ENCODE measurements at regions not wholly inside any gene's neighbourhood (a gene's known extent, or its start where the extent isn't known, plus 50 kb on each side); places are given as distances from the start of the nearest gene placed in this dataset.
"Not testable (repeated sequence)": the region's sequence is repeated elsewhere in the genome, so short reads cannot be mapped to it uniquely, and the experiment has no call there.

DNA sequence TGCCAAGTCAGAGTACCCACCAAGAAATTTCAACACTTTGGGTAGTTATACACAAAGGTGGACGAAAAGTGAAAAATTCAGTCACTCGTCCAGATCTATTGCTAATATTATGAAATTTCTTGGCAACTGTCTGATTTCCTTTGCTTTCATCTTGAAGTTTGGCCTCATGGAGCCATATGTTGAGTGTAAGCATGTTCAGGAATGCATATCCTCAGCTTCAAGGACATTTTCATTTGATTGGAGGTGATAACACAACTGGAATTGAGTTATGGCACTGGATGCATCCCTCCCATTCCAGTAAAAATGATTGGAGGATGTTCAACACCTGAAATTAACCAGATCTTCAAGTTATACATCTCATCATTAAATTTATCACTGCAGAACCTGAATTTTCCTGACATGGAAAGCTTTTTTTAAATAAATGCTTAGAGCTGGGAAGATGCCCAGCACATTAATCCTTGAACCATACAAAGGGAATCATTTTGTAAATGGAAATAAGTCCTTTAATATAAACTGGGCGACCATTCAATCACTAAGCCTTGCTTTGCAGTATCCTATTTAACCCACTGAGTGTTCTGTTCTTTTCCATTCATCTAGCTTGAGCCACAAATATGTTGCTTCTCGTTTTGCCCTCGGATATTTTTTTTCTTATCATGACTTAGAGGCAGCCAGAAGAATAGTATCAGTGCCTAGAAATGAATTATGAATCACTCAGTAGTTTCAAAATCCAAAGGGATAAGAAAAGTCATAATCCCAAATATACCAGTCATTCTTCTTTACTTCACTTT is 273.7 kb upstream of the PIK3R1 start:
- DNase-seq (no peak), ATAC-seq (no peak)

DNA sequence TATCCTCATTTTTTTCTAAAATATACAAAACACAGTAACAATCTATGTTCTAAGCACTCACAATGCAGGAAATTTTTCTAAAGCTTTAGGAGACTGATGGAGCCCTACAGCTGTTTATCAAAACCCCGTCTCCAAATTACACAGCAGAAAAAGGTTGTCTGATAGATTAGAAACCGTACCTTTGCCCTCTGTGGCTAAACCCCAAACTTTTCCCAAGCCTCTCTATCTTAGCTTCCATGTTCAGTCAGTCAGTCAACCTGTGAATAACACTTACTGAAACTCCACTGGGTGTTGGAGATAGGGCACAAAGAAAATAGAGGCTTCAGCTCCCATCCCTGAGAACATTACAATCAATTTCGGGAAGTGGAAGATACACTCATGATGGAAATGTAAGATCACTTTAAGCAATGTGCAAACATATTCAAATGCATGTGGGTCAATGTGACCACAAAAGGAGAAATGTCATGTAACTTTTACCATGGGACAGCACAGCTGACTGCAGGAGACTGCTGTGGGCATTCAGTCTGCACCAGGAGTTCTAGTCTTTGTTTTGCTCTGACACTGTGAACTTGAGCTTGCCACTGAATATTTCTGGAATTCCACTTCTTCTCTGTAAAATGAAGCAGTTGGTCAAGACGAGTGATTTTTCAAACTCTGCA is 279.5 kb upstream of the PIK3R1 start:
- ATAC-seq (no peak), DNase-seq (no peak)

GRCh38 chr5:67934976-67935375 is 280.6 kb upstream of the PIK3R1 start:
- no peak for DNase-seq
- no peak for ATAC-seq

DNA sequence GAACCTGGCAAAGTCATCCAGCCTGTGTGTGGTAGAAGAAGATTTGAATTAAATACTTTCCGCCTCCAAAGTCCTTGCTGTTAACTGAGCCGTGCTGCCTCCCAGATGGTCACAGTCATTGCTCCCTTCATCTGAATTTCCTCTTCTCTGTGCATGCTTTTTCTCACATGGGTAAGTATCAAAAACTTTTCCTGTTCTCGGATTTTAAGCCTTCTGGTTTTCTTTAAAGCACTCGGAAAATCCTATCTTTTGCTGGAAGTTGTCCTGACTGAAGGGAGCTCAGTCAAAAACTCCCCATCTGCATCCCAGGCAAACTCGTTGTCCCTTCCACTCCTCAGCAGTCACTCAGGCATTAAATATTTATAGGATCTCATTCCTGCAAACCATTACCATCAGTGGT is 290.0 kb upstream of the PIK3R1 start:
- ATAC-seq (no peak), DNase-seq (no peak)

DNA sequence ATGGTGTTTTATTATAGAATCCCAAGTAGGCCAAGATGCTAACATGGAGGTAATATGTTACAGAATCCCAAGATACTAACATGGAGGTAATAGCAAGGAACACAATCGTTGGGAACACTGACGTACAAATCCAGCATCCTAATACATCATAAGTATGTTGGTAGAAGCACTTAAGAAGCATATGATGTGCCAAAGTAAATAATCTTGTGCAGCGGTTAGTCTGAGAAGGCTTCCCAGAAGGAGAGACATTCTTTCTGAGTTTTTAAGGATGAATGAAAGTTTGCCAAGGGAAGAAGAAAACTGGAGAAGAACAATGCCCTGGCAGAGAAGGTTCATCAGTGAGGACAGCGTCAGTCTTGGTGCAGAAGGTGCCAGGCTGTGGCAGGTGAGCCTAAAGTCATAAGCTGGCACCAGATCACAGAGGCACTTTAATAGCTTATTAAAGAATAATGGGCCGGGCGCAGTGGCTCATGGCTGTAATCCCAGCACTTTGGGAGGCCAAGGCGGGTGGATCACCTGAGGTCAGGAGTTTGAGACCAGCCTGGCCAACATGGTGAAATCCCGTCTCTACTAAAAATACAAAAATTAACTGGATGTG is 294.5 kb upstream of the PIK3R1 start:
- ATAC-seq (no peak), DNase-seq (no peak)

DNA sequence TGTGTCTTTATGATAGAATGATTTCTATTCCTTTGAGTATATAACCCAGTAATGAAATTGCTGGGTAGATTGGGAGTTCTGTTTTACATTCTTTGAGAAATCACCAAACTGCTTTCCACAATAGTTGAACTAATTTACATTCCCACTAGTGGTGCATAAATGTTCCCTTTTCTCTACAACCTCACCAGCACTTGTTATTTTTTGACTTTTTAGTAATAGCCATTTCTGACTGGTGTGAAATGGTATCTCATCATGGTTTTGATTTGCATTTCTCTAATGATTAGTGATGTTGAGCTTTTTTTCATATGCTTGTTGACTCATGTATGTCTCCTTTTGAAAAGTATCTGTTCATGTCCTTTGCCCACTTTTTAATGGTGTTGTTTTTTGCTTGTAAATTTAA is 296.0 kb upstream of the PIK3R1 start:
- ATAC-seq, DNase-seq: not testable (repeated sequence)

GRCh38 chr5:67917561-67917960 is 298.0 kb upstream of the PIK3R1 start:
- DNase-seq (no peak), ATAC-seq (no peak)

- no peak for ATAC-seq
- DNase-seq, result no peak
Observed at GRCh38 chr5:67910546-67910945, 305.0 kb upstream of the PIK3R1 start.

GRCh38 chr5:67908126-67908765 is 307.3 kb upstream of the PIK3R1 start:
- DNase-seq, result no peak
- no peak for ATAC-seq

DNA sequence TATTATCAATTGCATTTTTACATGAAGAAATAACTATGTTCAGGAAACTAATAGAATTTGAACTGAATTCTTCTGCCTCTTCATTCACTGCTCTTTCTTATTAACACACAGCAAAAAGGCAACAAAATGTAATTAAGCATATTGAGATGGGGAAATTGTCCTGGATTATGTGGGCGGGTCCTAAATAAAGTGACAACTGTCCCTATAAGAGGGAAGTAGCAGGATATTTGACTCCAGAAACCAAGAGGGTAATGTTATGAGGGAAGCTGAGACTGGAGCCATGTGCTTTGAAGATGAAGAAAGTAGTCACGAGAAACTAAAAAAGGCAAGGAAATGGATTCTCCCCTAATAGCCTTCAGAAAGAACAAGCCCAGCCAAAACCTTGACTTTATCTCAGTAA is 311.2 kb upstream of the PIK3R1 start:
- DNase-seq, result no peak
- ATAC-seq, result no peak

DNA sequence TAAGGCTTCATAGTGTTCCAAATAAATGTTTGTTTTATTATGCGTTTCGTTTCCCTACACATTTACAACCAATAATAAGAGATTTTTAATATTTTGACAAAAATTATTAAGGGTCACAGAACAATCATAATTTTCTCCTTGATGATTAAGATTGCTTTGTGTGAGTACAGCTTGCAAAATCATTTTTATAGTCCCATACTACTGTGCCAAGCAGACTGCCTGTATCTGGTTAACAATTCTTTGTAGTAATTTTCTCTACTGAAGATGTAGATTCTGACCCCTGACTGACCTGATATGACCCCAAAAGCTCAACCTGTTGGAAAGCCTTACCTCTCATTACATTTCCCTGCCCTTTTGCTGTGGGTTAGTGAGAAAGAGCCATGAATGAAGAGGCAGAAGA is 311.9 kb upstream of the PIK3R1 start:
- ATAC-seq (no peak), DNase-seq (no peak)

DNA sequence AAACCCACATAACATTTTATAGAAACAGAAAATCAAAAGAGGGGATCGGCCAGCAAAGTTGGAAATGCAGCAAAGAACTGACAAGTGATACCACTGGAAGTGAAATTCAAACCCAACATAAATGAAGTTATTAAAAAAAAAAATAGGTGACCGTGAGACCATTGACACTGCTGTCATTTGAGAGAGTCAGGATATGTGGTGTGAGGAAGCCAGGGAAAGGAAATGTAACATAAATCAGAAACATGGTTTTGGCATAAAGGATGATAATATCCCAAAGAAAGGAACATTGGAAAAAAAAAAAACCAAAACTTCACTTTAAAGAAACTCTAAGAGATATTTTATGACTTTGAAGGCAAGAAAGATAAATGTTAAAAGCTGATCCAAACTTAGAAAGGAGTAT is 312.4 kb upstream of the PIK3R1 start:
- ATAC-seq, result no peak
- DNase-seq, result no peak

GRCh38 chr5:67902497-67902830 is 313.1 kb upstream of the PIK3R1 start:
- no peak for ATAC-seq
- DNase-seq, result no peak

DNA sequence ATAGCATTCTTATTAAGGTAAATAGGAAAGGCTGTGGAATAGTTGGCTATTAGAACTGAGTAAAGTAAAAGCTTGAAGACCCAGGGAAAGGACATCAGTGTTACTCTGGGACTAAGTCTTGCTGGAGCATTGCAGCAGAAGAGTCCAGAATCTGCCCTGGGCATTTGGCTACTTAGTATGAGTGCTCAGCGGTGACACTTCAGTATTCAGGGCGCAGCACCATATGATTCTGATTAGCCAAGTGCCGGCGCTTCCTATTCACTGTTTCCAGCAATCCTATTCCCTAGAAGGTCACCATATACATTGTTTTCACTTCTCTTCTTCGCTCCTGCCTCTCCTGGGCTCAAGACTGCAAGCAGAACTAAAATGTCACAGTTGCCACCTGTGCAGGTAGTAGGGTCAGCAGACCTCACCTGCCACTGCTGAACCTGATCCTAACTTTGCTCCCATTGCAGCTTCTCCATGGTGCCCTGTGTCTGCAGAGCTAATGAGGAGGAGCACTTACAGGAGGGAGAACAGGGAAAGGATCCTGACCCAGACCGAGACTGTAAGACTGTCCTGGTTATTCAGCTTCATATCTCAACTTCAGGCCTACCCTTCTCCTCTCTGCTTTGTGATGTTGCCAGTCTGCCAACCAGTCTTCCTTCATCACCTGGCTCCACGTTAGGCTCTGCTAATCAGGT is 313.6 kb upstream of the PIK3R1 start:
- DNase-seq (no peak), ATAC-seq (no peak)

- no peak for ATAC-seq
- DNase-seq, result no peak
Observed at GRCh38 chr5:67900514-67900913, 315.0 kb upstream of the PIK3R1 start.

DNA sequence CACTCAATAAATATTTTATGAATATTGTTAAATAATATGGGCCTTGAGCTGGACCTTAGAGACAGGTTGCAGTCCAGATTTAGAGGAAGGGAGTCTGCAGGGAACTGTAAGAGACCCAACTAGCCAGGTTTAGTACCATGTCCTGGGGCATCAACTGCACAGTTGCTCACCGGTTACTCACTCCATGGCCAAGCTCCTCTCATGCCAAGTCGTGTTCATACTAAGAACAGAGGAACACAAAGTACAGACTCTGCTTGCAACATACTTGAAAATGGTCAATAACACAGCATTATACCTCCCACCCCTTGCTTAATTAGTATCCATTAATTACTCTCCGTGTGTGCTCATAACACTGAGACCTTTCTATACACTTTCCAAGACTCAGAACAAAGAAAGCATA is 317.6 kb upstream of the PIK3R1 start:
- ATAC-seq (no peak), DNase-seq (no peak)

DNA sequence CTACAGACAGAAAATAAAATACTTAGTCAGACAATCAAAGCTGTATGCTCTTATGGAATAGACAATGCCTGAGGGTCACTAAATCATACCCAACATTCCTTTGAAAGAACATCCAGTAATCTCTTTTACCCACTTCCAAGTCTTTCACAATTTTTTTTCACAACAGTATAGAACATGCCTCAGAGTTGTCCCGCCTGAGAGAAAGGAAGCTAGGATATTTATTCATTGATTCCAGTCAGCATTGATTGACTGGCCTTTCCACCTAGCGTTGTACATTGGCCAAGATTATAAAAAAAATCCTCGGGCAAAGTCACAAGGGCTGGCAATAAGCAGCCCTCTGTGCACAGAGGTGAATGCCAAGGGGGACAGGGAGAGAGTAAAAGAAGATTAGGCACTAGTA is 318.1 kb upstream of the PIK3R1 start:
- ATAC-seq, result no peak
- DNase-seq, result no peak

GRCh38 chr5:67896930-67897313 is 318.6 kb upstream of the PIK3R1 start:
- DNase-seq, result no peak
- no peak for ATAC-seq

GRCh38 chr5:67896311-67896929 is 319.1 kb upstream of the PIK3R1 start:
- DNase-seq (no peak), ATAC-seq (peak; percentile 9)

GRCh38 chr5:67889870-67890269 is 325.7 kb upstream of the PIK3R1 start:
- not testable (repeated sequence) for DNase-seq, ATAC-seq

- DNase-seq (no peak), ATAC-seq (no peak)
Observed at GRCh38 chr5:67887748-67888161, 327.8 kb upstream of the PIK3R1 start.

GRCh38 chr5:67886761-67887160 is 328.8 kb upstream of the PIK3R1 start:
- ATAC-seq (no peak), DNase-seq (no peak)

Data from stimulated activated naive CD8-positive, alpha-beta T cell treated with anti-CD3 and anti-CD28 coated beads, Interleukin-15, Interleukin-2, amounts not matched to agents 100 U/mL and 50 U/mL, for 24 hours (primary cell).